ENCODE measurements at regions not wholly inside any gene's neighbourhood (a gene's known extent, or its start where the extent isn't known, plus 50 kb on each side); places are given as distances from the start of the nearest gene placed in this dataset.
"Not testable (repeated sequence)": the region's sequence is repeated elsewhere in the genome, so short reads cannot be mapped to it uniquely, and the experiment has no call there.

- DNase-seq (ENCODE audit: low spot score), result no peak
These were observed 1662.9 kb downstream of the SUCLG1 start for GRCh38 chr2:82796132-82796531.

- DNase-seq (ENCODE audit: low spot score), result no peak
These were observed 1663.6 kb downstream of the SUCLG1 start for GRCh38 chr2:82795446-82795845.

- DNase-seq (ENCODE audit: low spot score), result no peak
These were observed 1665.2 kb downstream of the SUCLG1 start for GRCh38 chr2:82793711-82794435.

GRCh38 chr2:82792316-82792715, 1666.8 kb downstream of the SUCLG1 start:
- DNase-seq (ENCODE audit: low spot score), result no peak

- DNase-seq (ENCODE audit: low spot score), result no peak
These were observed 1668.7 kb downstream of the SUCLG1 start for GRCh38 chr2:82790206-82791021.

GRCh38 chr2:82789851-82790205, 1669.3 kb downstream of the SUCLG1 start:
- no peak for DNase-seq (ENCODE audit: low spot score)

GRCh38 chr2:82781176-82781915, 1677.7 kb downstream of the SUCLG1 start:
- no peak for DNase-seq (ENCODE audit: low spot score)

GRCh38 chr2:82780050-82780449, 1679.0 kb downstream of the SUCLG1 start:
- no peak for DNase-seq (ENCODE audit: low spot score)

- no peak for DNase-seq (ENCODE audit: low spot score)
These were observed 1706.7 kb downstream of the SUCLG1 start for GRCh38 chr2:82752396-82752795.

- no peak for DNase-seq (ENCODE audit: low spot score)
These were observed 1710.4 kb downstream of the SUCLG1 start for GRCh38 chr2:82748653-82749052.

- no peak for DNase-seq (ENCODE audit: low spot score)
These were observed 1718.6 kb downstream of the SUCLG1 start for GRCh38 chr2:82740527-82740926.

- DNase-seq (ENCODE audit: low spot score), result not testable (repeated sequence)
These were observed 1721.1 kb downstream of the SUCLG1 start for GRCh38 chr2:82737965-82738364.

GRCh38 chr2:82735336-82735735, 1723.7 kb downstream of the SUCLG1 start:
- DNase-seq (ENCODE audit: low spot score), result no peak

- DNase-seq (ENCODE audit: low spot score), result no peak
These were observed 1727.3 kb downstream of the SUCLG1 start for GRCh38 chr2:82731824-82732223.

GRCh38 chr2:82730811-82731210, 1728.3 kb downstream of the SUCLG1 start:
- no peak for DNase-seq (ENCODE audit: low spot score)

- DNase-seq (ENCODE audit: low spot score), result no peak
These were observed 1731.0 kb downstream of the SUCLG1 start for GRCh38 chr2:82728090-82728489.

GRCh38 chr2:82708681-82709080, 1750.4 kb downstream of the SUCLG1 start:
- DNase-seq (ENCODE audit: low spot score), result no peak

- no peak for DNase-seq (ENCODE audit: low spot score)
These were observed 1761.8 kb downstream of the SUCLG1 start for GRCh38 chr2:82697231-82697630.

- no peak for DNase-seq (ENCODE audit: low spot score)
These were observed 1764.6 kb downstream of the SUCLG1 start for GRCh38 chr2:82694431-82694830.

GRCh38 chr2:82690757-82691411, 1768.2 kb downstream of the SUCLG1 start:
- no peak for DNase-seq (ENCODE audit: low spot score)

- DNase-seq (ENCODE audit: low spot score), result no peak
These were observed 1783.9 kb downstream of the SUCLG1 start for GRCh38 chr2:82675186-82675585.

GRCh38 chr2:82674652-82675051, 1784.4 kb downstream of the SUCLG1 start:
- DNase-seq (ENCODE audit: low spot score), result no peak
